ENCODE measurements at regions not wholly inside any gene's neighbourhood (a gene's known extent, or its start where the extent isn't known, plus 50 kb on each side); places are given as distances from the start of the nearest gene placed in this dataset.
"Not testable (repeated sequence)": the region's sequence is repeated elsewhere in the genome, so short reads cannot be mapped to it uniquely, and the experiment has no call there.

DNA sequence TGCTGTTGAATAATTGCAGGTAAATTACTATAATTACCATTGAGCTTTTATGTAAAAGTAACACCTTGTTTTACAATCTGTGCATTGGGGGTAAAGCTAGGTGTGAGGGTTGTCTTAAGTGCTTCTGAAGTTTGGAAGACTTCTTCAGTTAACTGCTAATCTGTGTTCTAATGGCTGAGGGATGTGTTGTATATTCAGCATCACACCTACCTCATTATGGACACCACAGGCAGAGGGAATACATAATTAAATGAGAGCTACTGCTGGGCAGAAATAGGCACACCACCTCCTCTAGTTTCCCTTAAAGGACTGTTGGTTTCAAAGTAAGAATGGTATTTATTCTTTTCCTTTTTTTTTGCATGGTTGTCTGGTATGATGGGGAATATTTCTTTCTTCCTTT, 502.3 kb upstream of the RGS6 start:
- Mint-ChIP-seq H3K9me3 (peaks cover 4 to 23% (median 15%) of the 10 kb centered on the region in 6 donors), H3K4me3 (no peak overlapping the region), H3K4me1 (peaks cover 24 to 46% of the 10 kb centered on the region in 2 donors), H3K27ac (no peak overlapping the region), H3K36me3 (peaks cover 18 to 23% (median 20%) of the 10 kb centered on the region in 3 donors), H3K27me3 (ENCODE audit: low read depth in 3 of 3) (peaks cover 0 to 4% (median 0%) of the 10 kb centered on the region in 3 donors)
- no peak for DNase-seq

DNA sequence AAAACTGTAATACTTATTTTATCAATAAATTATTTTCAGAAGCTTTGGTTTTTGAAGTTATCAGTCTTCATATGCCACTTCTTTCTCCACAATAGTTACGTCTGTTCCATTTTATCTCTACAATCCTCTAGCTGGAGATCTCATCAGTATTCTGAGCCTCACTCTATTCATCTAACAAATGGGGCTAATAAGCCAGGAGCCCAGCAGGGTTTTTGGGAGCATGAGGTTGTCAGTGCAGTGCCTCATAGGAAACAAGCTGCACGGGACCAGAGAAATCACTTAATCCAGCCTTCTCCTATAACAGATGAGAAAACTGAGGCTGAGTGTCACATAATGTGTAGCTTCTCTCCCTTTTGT, 501.9 kb upstream of the RGS6 start:
- H3K27me3 Mint-ChIP-seq (ENCODE audit: low read depth in 3 of 3): peaks cover 0 to 4% (median 0%) of the 10 kb centered on the region in 3 donors
- no peak for DNase-seq
- H3K9me3 Mint-ChIP-seq: peaks cover 4 to 19% (median 14%) of the 10 kb centered on the region in 6 donors
- H3K4me1 Mint-ChIP-seq: peaks cover 22 to 42% of the 10 kb centered on the region in 2 donors
- peak overlapping the region in 2 of 6 donors; percentile 6 to 7 for H3K27ac Mint-ChIP-seq
- peak overlapping the region in 1 of 5 donors; percentile 17 for H3K4me3 Mint-ChIP-seq
- H3K36me3 Mint-ChIP-seq: peaks cover 14 to 19% (median 16%) of the 10 kb centered on the region in 3 donors

DNA sequence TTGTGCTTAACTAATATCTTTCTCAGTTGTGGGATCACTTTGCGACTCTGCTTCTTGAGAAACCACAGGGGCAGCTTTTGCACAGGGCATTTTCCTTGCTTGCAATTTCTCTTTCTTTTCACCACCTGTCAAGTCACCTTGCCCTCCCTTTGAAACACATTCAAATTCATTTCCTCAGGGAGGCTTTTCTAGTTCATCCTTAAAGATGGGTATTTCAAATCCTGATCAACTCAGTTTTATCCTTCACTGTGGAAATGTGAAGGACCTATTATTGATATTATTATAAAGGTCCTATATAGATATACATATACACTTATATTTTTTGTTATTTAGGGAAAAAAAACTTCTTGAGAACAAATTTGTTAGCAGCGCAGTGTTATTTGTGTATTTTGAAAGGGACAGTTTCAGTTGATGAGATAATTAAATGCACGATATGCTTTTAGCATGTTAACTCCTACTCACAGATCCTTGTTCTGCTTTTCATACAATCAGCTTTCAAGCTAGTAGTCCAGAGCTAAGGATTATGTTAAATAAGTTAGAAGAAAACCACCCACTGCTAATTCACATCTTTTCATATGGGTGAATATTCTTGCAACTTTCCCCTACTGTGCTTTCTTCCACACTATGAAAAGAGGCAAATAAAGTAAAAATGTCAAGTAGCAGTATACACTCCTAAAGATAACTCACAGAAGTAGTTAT, 501.4 kb upstream of the RGS6 start:
- peak overlapping the region in 1 of 5 donors; percentile 17 for H3K4me3 Mint-ChIP-seq
- H3K9me3 Mint-ChIP-seq: peaks cover 4 to 17% (median 12%) of the 10 kb centered on the region in 6 donors
- peaks cover 22 to 39% of the 10 kb centered on the region in 2 donors for H3K4me1 Mint-ChIP-seq

DNA sequence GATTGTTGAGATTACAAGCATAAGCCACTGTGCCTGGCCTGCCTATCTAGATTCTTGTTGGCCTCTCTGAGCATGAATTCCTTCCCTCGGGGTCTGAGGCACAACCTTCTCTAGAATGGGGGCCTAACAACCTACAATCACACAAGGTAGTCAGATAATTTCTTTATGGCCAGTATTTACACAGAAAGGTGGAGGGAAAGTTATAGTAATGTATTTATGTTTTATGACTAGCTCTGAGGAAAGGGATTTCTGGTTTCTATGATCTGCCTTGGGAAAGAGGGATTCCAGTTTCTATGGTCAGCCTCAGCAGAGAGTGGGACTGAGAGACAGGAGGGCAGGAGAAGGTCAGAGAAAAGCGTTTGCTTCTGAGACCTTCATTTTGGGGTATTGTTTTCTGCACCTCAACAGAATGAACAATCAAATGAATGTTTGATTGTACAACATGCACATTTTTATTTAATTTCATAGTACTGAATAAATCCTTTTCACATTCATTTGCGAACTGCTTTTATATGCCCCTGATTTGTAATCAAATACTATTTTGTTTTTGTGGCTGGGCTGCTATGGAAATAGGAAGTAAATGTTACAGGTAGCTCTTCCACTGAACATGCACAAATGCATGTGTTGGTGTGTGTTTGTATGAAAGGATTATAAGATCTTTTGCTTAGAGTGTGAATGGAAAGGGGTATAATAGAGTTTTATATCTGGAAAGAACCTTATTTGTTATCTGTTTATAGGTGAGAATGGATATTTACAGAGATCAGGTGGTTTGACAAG, 499.7 kb upstream of the RGS6 start:
- H3K36me3 Mint-ChIP-seq: peaks cover 2 to 6% (median 3%) of the 10 kb centered on the region in 3 donors
- no peak overlapping the region for H3K4me3 Mint-ChIP-seq
- H3K4me1 Mint-ChIP-seq: peaks cover 22 to 36% of the 10 kb centered on the region in 2 donors
- peaks cover under 1 to 4% (median 2%) of the 10 kb centered on the region in 6 donors for H3K9me3 Mint-ChIP-seq
- peak overlapping the region in 2 of 6 donors; percentile 12 to 81 for H3K27ac Mint-ChIP-seq
- DNase-seq: no peak
- no peaks in the 10 kb centered on the region for H3K27me3 Mint-ChIP-seq (ENCODE audit: low read depth in 3 of 3)

More for the DNA sequence above, 501.4 kb upstream of the RGS6 start:
- H3K36me3 Mint-ChIP-seq: peaks cover 11 to 16% (median 15%) of the 10 kb centered on the region in 3 donors
- H3K27ac Mint-ChIP-seq: peak overlapping the region in 2 of 6 donors; percentile 6 to 7
- H3K27me3 Mint-ChIP-seq (ENCODE audit: low read depth in 3 of 3): peaks cover 0 to 4% (median 0%) of the 10 kb centered on the region in 3 donors
- DNase-seq: no peak

DNA sequence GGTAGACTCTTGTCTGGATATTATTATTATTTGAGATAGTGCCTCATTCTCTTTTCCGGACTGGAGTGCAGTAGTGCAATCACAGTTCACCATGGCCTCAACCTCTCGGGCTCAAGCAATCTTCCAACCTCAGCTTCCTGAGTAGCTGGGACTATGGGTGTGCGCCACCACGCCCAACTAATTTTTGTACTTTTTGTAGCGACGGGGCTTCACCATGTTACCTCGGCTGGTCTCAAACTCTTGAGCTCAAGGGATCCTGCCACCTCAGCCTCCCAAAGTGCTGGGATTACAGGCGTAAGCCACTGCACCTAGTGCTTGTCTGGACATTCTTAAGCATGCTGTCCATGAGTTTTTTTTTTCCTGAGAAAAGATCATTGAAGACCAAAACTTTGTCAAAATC, 498.9 kb upstream of the RGS6 start:
- no peak overlapping the region for H3K27ac Mint-ChIP-seq
- DNase-seq: no peak
- H3K36me3 Mint-ChIP-seq: peaks cover 0 to 4% (median 0%) of the 10 kb centered on the region in 3 donors
- H3K4me3 Mint-ChIP-seq: no peak overlapping the region
- H3K4me1 Mint-ChIP-seq: peaks cover 22 to 34% of the 10 kb centered on the region in 2 donors
- peaks cover 0 to 2% (median 0%) of the 10 kb centered on the region in 6 donors for H3K9me3 Mint-ChIP-seq
- no peaks in the 10 kb centered on the region for H3K27me3 Mint-ChIP-seq (ENCODE audit: low read depth in 3 of 3)

DNA sequence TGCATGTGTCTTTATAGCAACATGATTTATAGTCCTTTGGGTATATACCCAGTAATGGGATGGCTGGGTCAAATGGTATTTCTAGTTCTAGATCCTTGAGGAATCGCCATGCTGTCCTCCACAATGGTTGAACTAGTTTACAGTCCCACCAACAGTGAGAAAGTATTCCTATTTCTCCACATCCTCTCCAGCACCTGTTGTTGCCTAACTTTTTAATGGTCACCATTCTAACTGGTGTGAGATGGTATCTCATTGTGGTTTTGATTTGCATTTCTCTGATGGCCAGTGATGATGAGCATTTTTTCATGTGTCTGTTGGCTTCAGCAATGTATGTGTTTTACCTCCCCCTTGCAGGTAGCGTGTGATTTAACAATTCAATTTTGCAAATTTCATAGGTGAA, 496.6 kb upstream of the RGS6 start:
- not testable (repeated sequence) for H3K36me3 Mint-ChIP-seq; DNase-seq; H3K27me3 Mint-ChIP-seq (ENCODE audit: low read depth in 3 of 3); H3K4me3 Mint-ChIP-seq; H3K9me3 Mint-ChIP-seq
- H3K27ac Mint-ChIP-seq: peak overlapping the region in 1 of 6 donors; percentile 26
- H3K4me1 Mint-ChIP-seq: peaks cover 11 to 25% of the 10 kb centered on the region in 2 donors

DNA sequence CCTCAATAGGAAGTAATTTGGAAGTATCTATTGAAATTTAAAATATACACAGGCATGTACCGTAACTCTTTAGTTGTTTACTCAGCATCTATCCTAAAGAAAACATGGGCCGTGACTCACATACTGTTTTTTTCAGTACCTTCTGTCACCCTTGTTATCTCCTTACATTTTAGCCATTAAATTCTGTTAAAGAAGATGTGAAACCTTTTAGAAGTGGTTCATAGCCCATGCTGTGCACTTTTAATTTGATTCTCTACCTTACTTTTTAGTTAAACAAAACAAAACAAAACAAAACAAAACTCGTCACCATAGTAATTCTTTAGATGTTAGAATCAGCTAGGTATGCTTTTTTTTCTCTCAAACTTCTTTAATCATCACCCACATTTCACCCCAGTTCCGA, 494.4 kb upstream of the RGS6 start:
- H3K4me3 Mint-ChIP-seq: no peak overlapping the region
- H3K27ac Mint-ChIP-seq: no peak overlapping the region
- H3K36me3 Mint-ChIP-seq: peaks cover 3 to 4% (median 3%) of the 10 kb centered on the region in 3 donors
- no peak for DNase-seq
- H3K27me3 Mint-ChIP-seq (ENCODE audit: low read depth in 3 of 3): no peaks in the 10 kb centered on the region
- H3K4me1 Mint-ChIP-seq: peaks cover 2 to 12% of the 10 kb centered on the region in 2 donors
- peaks cover 0 to 2% (median 0%) of the 10 kb centered on the region in 6 donors for H3K9me3 Mint-ChIP-seq

DNA sequence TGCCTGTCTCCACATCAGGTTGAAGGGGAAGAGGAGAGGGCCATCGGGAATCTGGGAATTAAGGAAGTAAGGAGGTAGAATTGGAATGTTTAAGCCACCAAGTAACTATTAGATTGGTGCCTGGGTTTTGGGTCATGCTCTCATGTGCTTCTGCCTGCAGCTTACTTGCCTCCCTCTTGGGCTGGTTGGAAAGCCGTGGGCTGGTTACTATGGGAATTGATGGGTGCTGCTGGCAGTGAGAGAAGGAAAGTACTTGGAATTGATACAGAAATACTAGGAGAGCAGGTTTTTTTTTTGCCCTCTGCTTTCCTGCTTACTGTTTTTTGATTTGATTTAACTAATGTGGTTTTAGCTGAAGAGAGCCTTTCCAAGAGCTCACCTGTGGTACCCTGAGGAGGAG, 493.5 kb upstream of the RGS6 start:
- H3K4me3 Mint-ChIP-seq: no peak overlapping the region
- H3K4me1 Mint-ChIP-seq: peaks cover 0 to 6% of the 10 kb centered on the region in 2 donors
- H3K27ac Mint-ChIP-seq: no peak overlapping the region
- no peaks in the 10 kb centered on the region for H3K27me3 Mint-ChIP-seq (ENCODE audit: low read depth in 3 of 3)
- peaks cover 3 to 4% (median 3%) of the 10 kb centered on the region in 3 donors for H3K36me3 Mint-ChIP-seq
- peaks cover 0 to 2% (median 0%) of the 10 kb centered on the region in 6 donors for H3K9me3 Mint-ChIP-seq
- DNase-seq: no peak

DNA sequence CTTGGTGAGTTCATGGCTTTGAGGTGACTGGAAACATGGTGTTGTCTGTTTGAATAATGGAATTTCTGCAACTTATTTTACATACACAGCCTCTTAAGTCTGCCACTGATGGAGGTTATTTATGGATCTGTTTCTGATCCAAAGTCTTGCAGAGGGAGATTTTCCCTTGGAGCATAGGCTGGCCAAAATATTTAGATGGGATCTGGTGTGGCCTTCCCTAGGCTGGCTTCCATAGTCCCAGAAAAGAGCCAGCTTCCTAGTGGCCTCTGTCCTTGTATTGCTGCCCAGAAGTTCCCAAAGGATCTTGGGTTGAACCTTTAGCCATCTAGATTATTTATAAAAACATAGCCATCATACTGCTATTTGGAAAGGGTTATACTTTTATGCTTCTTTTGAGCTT, 491.1 kb upstream of the RGS6 start:
- Mint-ChIP-seq H3K27ac (no peak overlapping the region), H3K36me3 (peaks cover 0 to 3% (median 3%) of the 10 kb centered on the region in 3 donors), H3K4me1 (peaks cover 0 to 6% of the 10 kb centered on the region in 2 donors), H3K27me3 (ENCODE audit: low read depth in 3 of 3) (no peaks in the 10 kb centered on the region), H3K9me3 (peaks cover 0 to 2% (median 0%) of the 10 kb centered on the region in 6 donors), H3K4me3 (no peak overlapping the region)
- no peak for DNase-seq

DNA sequence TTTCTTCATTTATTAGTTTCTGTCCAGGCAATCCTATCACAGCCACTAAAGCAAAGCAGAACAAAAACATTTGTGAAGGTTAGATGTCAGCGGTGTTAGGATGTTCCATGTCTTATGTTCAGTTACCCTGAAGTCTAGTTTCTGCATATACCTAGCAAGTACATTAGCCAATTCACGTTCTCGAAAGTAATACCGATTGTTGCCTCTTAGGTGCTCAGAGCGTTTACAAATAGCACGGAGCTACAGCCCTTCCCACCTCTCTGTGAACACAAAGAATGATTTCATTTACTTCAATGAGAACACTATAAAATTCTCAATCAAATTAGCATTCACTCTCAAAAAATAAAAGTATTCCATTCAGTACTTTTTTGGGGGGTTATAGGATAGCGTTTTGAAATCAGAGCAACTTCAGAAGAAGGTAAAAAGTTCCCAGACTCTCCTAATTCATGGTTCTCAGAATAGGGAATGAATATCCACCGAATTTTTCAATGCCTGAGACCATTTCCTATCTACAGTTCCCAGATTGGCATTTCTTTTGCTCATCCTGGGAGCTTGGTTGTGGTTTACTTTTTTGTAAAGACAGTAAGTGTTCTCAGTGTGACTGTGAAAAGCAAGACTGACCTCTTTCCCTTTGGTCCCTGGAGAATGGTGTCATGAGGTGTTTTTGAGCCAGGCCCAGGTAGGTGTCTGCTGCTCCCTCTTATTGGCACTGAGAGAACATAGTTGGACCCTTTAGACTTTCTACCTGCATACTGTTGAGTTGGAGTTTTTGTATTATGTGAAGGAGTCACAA, 488.0 kb upstream of the RGS6 start:
- Mint-ChIP-seq H3K9me3 (no peaks in the 10 kb centered on the region), H3K27me3 (ENCODE audit: low read depth in 3 of 3) (no peaks in the 10 kb centered on the region), H3K4me1 (peaks cover 0 to 5% of the 10 kb centered on the region in 2 donors), H3K36me3 (peaks cover 0 to 3% (median 3%) of the 10 kb centered on the region in 3 donors), H3K27ac (peak overlapping the region in 2 of 6 donors; percentile 1 to 27), H3K4me3 (no peak overlapping the region)
- DNase-seq: no peak

DNA sequence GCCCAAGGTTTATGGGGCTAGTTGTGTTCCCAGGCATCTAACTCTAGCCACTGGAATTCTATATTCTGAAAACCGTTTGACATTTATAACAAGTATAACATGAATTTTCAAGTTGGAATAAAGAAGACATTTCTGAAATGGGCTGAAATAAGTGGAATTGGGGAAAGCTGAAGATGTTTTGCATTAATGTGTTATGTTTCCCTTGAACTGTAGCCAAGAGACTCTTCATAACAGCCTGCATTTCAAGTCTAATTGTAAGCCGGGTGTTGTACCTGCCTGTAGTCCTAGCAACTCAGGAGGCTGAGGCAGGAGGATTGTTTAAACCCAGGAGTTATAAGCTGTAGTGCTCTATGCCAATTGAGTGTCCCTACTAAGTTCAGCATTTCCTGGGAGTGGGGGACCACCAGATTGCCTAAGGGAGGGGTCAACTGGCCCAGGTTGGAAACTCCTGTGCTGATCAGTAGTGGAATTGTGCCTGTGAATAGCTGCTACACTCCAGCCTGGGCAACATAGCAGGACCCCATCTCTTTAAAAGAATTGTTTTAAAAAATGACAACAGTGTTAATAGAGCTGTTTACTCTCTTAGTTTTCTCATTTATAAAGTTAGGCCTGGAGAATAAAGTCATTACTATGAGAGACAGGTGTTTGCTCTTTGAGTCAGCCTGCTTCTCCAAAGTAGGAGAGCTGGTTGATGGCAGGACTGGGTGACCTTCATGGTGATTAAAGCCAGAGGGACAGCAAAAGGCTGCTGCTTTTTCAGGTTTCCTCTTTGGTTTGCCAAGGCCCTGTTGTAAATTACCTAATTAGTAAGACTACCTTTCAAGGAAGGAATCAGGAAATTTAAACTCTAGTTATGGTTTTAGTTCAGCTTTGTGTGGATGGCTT, 483.6 kb upstream of the RGS6 start:
- no peak for DNase-seq
- no peaks in the 10 kb centered on the region for H3K36me3 Mint-ChIP-seq
- H3K9me3 Mint-ChIP-seq: no peaks in the 10 kb centered on the region
- H3K27me3 Mint-ChIP-seq (ENCODE audit: low read depth in 3 of 3): no peaks in the 10 kb centered on the region
- peak overlapping the region in 1 of 6 donors; percentile 42 for H3K27ac Mint-ChIP-seq
- no peak overlapping the region for H3K4me3 Mint-ChIP-seq
- no peaks in the 10 kb centered on the region for H3K4me1 Mint-ChIP-seq

DNA sequence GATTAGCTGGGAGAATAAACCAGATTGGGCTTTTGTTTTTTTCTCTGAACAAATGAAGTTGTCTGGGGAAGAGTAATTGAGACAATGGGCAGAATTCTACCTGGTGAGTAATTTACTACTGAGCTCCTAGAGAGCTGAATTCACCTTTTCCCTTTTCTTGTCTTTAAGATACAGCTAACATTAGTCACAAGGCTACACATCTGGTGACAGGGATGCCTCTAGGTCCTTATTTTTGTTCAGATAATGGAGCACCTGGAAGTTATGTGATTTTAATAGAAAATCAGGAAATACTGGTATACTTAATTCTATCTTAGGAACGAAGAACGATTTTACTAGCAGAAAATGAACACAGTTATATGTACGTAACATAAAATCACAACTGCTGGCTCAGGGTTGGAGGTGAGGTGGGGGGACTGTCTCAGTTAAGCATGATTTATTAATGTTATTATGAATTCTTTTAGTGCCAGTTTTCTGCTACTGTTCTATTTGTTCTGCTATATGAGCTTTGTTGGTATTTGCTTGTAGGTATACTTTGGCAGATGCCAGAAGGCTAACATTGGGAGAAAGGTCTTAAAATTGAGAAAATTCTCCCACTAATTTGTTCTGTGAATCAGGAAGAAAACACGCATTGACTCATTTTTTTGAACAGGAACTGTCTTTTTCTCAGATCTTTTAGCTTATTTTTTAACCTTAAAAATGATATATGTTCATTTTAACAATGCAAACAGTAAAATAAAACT, 482.7 kb upstream of the RGS6 start:
- no peaks in the 10 kb centered on the region for H3K27me3 Mint-ChIP-seq (ENCODE audit: low read depth in 3 of 3)
- H3K36me3 Mint-ChIP-seq: no peaks in the 10 kb centered on the region
- H3K4me1 Mint-ChIP-seq: no peaks in the 10 kb centered on the region
- no peak overlapping the region for H3K4me3 Mint-ChIP-seq
- DNase-seq: no peak
- peak overlapping the region in 1 of 6 donors; percentile 42 for H3K27ac Mint-ChIP-seq
- no peaks in the 10 kb centered on the region for H3K9me3 Mint-ChIP-seq
